Gastroesophageal sphincter (tissue), 4 donors: ENCODE measurements at regions not wholly inside any gene's neighbourhood (a gene's known extent, or its start where the extent isn't known, plus 50 kb on each side); places are given as distances from the start of the nearest gene placed in this dataset.
"Not testable (repeated sequence)": the region's sequence is repeated elsewhere in the genome, so short reads cannot be mapped to it uniquely, and the experiment has no call there.

Experiments used
- ATAC-seq: fragments of 150-250 bp; one replicate; pipeline ENCODE4 v1.9.1; 2016; ENCODE audit warnings: mild to moderate bottlenecking, moderate library complexity
- H3K27ac ChIP-seq, 4 donors: fragments of 200-600 bp; sonication (generic) in 3 of 4; 1 replicate in 3 of 4; 2 replicates in 1 of 4; pipeline ENCODE4 v1.5.1; 2016 to 2019
- H3K27me3 ChIP-seq: fragments of 200-600 bp; sonication (generic); one replicate; pipeline ENCODE4 v1.5.1; 2019
- H3K36me3 ChIP-seq, 2 donors: fragments of 200-600 bp; sonication (generic); one replicate each; pipeline ENCODE4 v1.5.1; 2019; ENCODE audit warnings: control low read depth in 1 of 2
- H3K4me1 ChIP-seq, 3 donors: fragments of 200-600 bp; sonication (generic); 1 replicate in 2 of 3; 2 replicates in 1 of 3; pipeline ENCODE4 v1.5.1; 2016 to 2019; ENCODE audit warnings: control low read depth in 2 of 3
- H3K4me3 ChIP-seq, 2 donors: fragments of 200-600 bp; sonication (generic); one replicate each; pipeline ENCODE4 v1.5.1; 2019; ENCODE audit warnings: mild to moderate bottlenecking in 1 of 2, moderate library complexity in 1 of 2
- H3K9me3 ChIP-seq, 3 donors: fragments of 200-600 bp; sonication (generic); one replicate each; pipeline ENCODE4 v1.5.1; 2017 to 2019; ENCODE audit warnings: control low read depth in 2 of 3
- CTCF ChIP-seq, 4 experiments: fragments of 200-600 bp in 2 of 4; fragments of 450-650 bp in 2 of 4; sonication (generic) in 1 of 4; IDR thresholded peaks; one replicate each; pipeline ENCODE4 v1.5.1; 2017 to 2019; ENCODE audit warnings: antibody characterized with exemption in 4 of 4, mild to moderate bottlenecking in 2 of 4, moderate library complexity in 2 of 4
- EP300 ChIP-seq: sonication (generic); formaldehyde crosslinking; IDR thresholded peaks from one replicate; pipeline ENCODE4 v1.6.1; 2017; ENCODE audit warnings: antibody characterized with exemption, mild to moderate bottlenecking
- POLR2A ChIP-seq, 2 donors: fragments of 450-650 bp; IDR thresholded peaks; one replicate each; pipeline ENCODE4 v1.6.1; 2017; ENCODE audit warnings: antibody characterized with exemption in 2 of 2, mild to moderate bottlenecking in 2 of 2, moderate library complexity in 1 of 2
- POLR2AphosphoS5 ChIP-seq: sonication (generic); formaldehyde crosslinking; IDR thresholded peaks from one replicate; pipeline ENCODE4 v1.6.1; 2017; ENCODE audit warnings: antibody characterized with exemption
- WGBS, 2 donors: methylation state at CpG; one replicate each; pipeline ENCODE4 v1.1.5; 2018; ENCODE audit warnings: low coverage in 1 of 2; 5-methylcytosine and 5-hydroxymethylcytosine counted together

- no peaks in the 10 kb centered on the region for H3K4me1 ChIP-seq
- H3K27me3 ChIP-seq, result no peaks in the 10 kb centered on the region
- no peak for ATAC-seq
- no peaks in the 10 kb centered on the region for H3K36me3 ChIP-seq
- no peaks in the 10 kb centered on the region for H3K9me3 ChIP-seq
- no peak for TF ChIP-seq CTCF (IDR thresholded peaks at IDR 0.05)
- no peak for TF ChIP-seq EP300
- TF ChIP-seq POLR2A (IDR thresholded peaks at IDR 0.05), result no peak
- TF ChIP-seq POLR2AphosphoS5, result no peak
- no peak overlapping the region for H3K4me3 ChIP-seq
- no peak overlapping the region for H3K27ac ChIP-seq
- WGBS, 2 donors, result 49 to 57% methylated on average over 3 of the region's 3 CpGs
These were observed 155.6 kb downstream of the PPP1R3A start for GRCh38 chr7:113763226-113763625.

GRCh38 chr7:113756250-113756649 is 162.6 kb downstream of the PPP1R3A start:
- Histone ChIP-seq H3K36me3 (no peaks in the 10 kb centered on the region), H3K27me3 (no peaks in the 10 kb centered on the region), H3K27ac (no peak overlapping the region), H3K4me3 (no peak overlapping the region), H3K4me1 (no peaks in the 10 kb centered on the region), H3K9me3 (no peaks in the 10 kb centered on the region)
- ATAC-seq, result no peak
- TF ChIP-seq CTCF (IDR thresholded peaks at IDR 0.05) (no peak), POLR2A (IDR thresholded peaks at IDR 0.05) (no peak), EP300 (no peak), POLR2AphosphoS5 (no peak)
- 84 to 95% methylated on average over 1 of the region's 1 CpG for WGBS, 2 donors

- 92 to 93% methylated on average over 3 of the region's 3 CpGs for WGBS, 2 donors
- no peak for ATAC-seq
- no peak overlapping the region for H3K27ac ChIP-seq
- no peaks in the 10 kb centered on the region for H3K4me1 ChIP-seq
- TF ChIP-seq EP300 (no peak), CTCF (IDR thresholded peaks at IDR 0.05) (no peak), POLR2A (IDR thresholded peaks at IDR 0.05) (no peak), POLR2AphosphoS5 (no peak)
- no peak overlapping the region for H3K4me3 ChIP-seq
- no peaks in the 10 kb centered on the region for H3K36me3 ChIP-seq
- no peaks in the 10 kb centered on the region for H3K27me3 ChIP-seq
- H3K9me3 ChIP-seq, result no peaks in the 10 kb centered on the region
These were observed 166.1 kb downstream of the PPP1R3A start for GRCh38 chr7:113752689-113753088.

- Histone ChIP-seq H3K36me3 (no peaks in the 10 kb centered on the region), H3K9me3 (no peaks in the 10 kb centered on the region), H3K4me3 (no peak overlapping the region), H3K27me3 (no peaks in the 10 kb centered on the region), H3K27ac (no peak overlapping the region), H3K4me1 (no peaks in the 10 kb centered on the region)
- no peak for TF ChIP-seq CTCF (IDR thresholded peaks at IDR 0.05)
- no peak for TF ChIP-seq POLR2A (IDR thresholded peaks at IDR 0.05)
- no peak for TF ChIP-seq EP300
- TF ChIP-seq POLR2AphosphoS5, result no peak
- WGBS, 2 donors, result 60 to 70% methylated on average over 2 of the region's 2 CpGs
- ATAC-seq, result no peak
These were observed 166.5 kb downstream of the PPP1R3A start for GRCh38 chr7:113752289-113752688.

- no peak for ATAC-seq
- TF ChIP-seq POLR2AphosphoS5, result no peak
- TF ChIP-seq CTCF (IDR thresholded peaks at IDR 0.05), result no peak
- WGBS, 2 donors, result 29 to 47% methylated on average over 1 of the region's 1 CpG
These were observed 167.3 kb downstream of the PPP1R3A start for GRCh38 chr7:113751547-113751946.

GRCh38 chr7:113748385-113748784 is 170.4 kb downstream of the PPP1R3A start:
- not testable (repeated sequence) for H3K9me3 ChIP-seq, H3K27me3 ChIP-seq, H3K4me3 ChIP-seq, H3K4me1 ChIP-seq, H3K36me3 ChIP-seq, ATAC-seq, H3K27ac ChIP-seq
- 60 to 100% methylated on average over 1 to 4 of the region's 5 CpGs for WGBS, 2 donors

More at GRCh38 chr7:113751547-113751946, 167.3 kb downstream of the PPP1R3A start:
- Histone ChIP-seq H3K4me1 (no peaks in the 10 kb centered on the region), H3K27me3 (no peaks in the 10 kb centered on the region), H3K27ac (no peak overlapping the region), H3K4me3 (no peak overlapping the region), H3K9me3 (no peaks in the 10 kb centered on the region), H3K36me3 (no peaks in the 10 kb centered on the region)

- not testable (repeated sequence) for ATAC-seq, H3K27ac ChIP-seq, H3K4me1 ChIP-seq, H3K4me3 ChIP-seq, H3K36me3 ChIP-seq, H3K9me3 ChIP-seq, H3K27me3 ChIP-seq
- 94 to 95% methylated on average over 7 to 24 of the region's 34 CpGs for WGBS, 2 donors
These were observed 175.8 kb downstream of the PPP1R3A start for GRCh38 chr7:113742946-113743431.
